ENCODE measurements at regions not wholly inside any gene's neighbourhood (a gene's known extent, or its start where the extent isn't known, plus 50 kb on each side); places are given as distances from the start of the nearest gene placed in this dataset.

DNA sequence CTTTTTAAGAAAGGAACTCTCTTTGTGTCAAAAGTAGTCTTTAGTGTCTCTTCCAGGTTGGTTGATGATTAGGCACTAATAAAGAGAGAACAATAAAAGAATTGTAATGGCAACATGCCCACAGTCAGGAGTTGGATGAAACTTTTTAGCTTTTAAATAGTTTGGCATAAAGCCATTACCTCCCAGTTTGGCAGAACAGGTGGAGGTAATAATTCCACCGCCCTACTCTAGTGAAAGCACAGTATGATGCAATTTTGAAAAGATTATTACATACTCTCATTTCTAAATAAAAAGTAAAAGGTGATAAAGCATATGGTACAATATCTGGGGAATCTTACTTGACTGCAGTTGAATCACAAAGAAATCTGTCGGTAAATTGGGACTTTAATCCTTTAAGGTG is 497.6 kb downstream of the SUCLA2 start:
- H3K36me3 ChIP-seq (ENCODE audit: insufficient read depth, insufficient read length, low read length): no peaks in the 10 kb centered on the region
- no peak overlapping the region for H3K4me3 ChIP-seq (ENCODE audit: insufficient read length, low read depth)
- no peaks in the 10 kb centered on the region for H3K4me1 ChIP-seq (ENCODE audit: insufficient read depth, insufficient read length)
- no peak overlapping the region for H3K9ac ChIP-seq (ENCODE audit: insufficient read length, low read depth)
- DNase-seq (ENCODE audit: low read depth, low spot score): no peak
- H3K27me3 ChIP-seq (ENCODE audit: insufficient read depth, insufficient read length): no peaks in the 10 kb centered on the region
- no peaks in the 10 kb centered on the region for H3K9me3 ChIP-seq (ENCODE audit: insufficient read depth, low read length)
- TF ChIP-seq YY1 (IDR thresholded peaks at IDR 0.05; ENCODE audit: insufficient read depth, insufficient read length): no peak
- no peak for TF ChIP-seq SUZ12 (IDR thresholded peaks at IDR 0.05; ENCODE audit: extremely low read depth, insufficient read depth, insufficient read length)
- TF ChIP-seq ZNF274 (IDR thresholded peaks at IDR 0.05; ENCODE audit: low read depth, low read length): no peak

DNA sequence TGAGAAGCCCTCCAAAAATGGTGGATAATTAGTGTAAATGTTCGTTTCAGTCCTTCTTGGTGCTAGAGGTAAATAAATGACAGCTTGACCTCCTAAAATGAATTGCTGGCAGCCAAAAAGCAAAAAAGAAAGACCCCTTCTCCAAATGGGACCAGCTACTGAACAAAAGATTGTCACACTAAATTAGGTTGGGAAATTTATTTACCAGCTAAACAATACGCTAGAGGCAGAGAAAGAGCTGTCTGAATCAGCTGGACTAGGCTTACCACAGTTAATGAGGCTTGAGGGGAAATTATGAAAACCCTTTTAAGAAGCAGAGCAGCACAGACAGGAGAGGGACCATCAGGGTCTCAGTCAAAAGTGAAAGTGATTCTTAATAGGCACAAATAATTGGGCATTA is 498.9 kb downstream of the SUCLA2 start:
- H3K27me3 ChIP-seq (ENCODE audit: insufficient read depth, insufficient read length): no peaks in the 10 kb centered on the region
- H3K36me3 ChIP-seq (ENCODE audit: insufficient read depth, insufficient read length, low read length): no peaks in the 10 kb centered on the region
- TF ChIP-seq SUZ12 (IDR thresholded peaks at IDR 0.05; ENCODE audit: extremely low read depth, insufficient read depth, insufficient read length) (no peak), YY1 (IDR thresholded peaks at IDR 0.05; ENCODE audit: insufficient read depth, insufficient read length) (no peak), ZNF274 (IDR thresholded peaks at IDR 0.05; ENCODE audit: low read depth, low read length) (no peak)
- H3K4me1 ChIP-seq (ENCODE audit: insufficient read depth, insufficient read length): no peaks in the 10 kb centered on the region
- H3K9me3 ChIP-seq (ENCODE audit: insufficient read depth, low read length): no peaks in the 10 kb centered on the region
- no peak overlapping the region for H3K4me3 ChIP-seq (ENCODE audit: insufficient read length, low read depth)
- no peak for DNase-seq (ENCODE audit: low read depth, low spot score)
- no peak overlapping the region for H3K9ac ChIP-seq (ENCODE audit: insufficient read length, low read depth)

DNA sequence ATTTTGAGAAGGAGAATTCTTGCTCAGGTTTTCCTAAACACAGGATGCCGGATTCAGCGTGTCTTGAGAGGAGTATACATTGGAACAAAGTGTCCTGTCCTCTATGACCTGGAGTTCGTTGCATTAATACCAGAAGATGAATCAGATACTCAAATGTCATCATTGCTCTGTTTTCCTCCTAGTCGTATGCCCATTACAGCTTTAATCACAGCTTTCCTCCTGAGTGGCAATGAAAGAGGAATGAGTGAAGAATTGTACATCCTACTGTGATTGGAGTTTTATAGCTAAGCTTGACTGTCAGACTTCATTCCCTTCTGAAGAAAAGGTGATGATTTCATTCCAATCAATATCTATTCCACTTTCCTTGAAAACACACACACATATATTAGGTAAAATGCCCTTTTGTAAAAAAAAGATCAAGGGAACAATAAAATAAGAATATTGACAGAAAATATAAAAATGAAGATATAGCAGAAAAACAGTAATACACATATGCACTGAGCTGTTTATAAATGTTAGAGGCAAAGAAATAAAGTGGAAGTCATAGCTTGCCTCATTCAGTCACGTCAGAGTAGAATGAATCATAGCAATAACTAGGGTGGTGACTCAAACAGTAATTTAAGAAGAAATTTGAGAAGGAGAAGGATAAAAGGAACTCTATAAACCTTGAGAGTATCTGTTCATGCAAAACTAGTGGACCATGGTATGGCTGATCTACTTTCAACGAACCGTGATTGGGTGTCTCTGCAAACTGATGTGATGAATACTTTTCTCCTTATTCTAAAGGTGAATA is 501.5 kb downstream of the SUCLA2 start:
- DNase-seq (ENCODE audit: low read depth, low spot score): no peak
- Histone ChIP-seq H3K27me3 (ENCODE audit: insufficient read depth, insufficient read length) (no peaks in the 10 kb centered on the region), H3K4me3 (ENCODE audit: insufficient read length, low read depth) (no peak overlapping the region), H3K9me3 (ENCODE audit: insufficient read depth, low read length) (no peaks in the 10 kb centered on the region), H3K9ac (ENCODE audit: insufficient read length, low read depth) (no peak overlapping the region), H3K36me3 (ENCODE audit: insufficient read depth, insufficient read length, low read length) (no peaks in the 10 kb centered on the region), H3K4me1 (ENCODE audit: insufficient read depth, insufficient read length) (no peaks in the 10 kb centered on the region)
- TF ChIP-seq ZNF274 (IDR thresholded peaks at IDR 0.05; ENCODE audit: low read depth, low read length) (no peak), SUZ12 (IDR thresholded peaks at IDR 0.05; ENCODE audit: extremely low read depth, insufficient read depth, insufficient read length) (no peak), YY1 (IDR thresholded peaks at IDR 0.05; ENCODE audit: insufficient read depth, insufficient read length) (no peak)

DNA sequence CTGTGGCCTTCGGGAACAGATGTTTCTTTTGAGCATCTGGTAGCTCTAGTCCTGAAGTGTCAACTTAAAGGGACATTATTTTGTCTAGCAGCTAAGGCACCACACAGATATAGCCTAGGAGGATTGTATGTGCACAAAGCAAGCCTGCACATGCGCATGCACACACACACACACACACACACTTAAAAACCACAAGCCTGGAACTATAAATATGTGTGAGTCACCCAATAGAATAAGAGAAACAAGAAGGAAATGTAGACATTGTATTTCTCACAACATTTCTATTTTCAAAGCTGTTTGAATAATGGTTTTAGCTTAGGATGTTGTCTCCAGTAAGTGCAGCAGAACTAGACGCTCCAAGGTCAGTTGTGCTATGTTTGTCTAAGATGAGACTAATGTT is 516.5 kb downstream of the SUCLA2 start:
- H3K9ac ChIP-seq (ENCODE audit: insufficient read length, low read depth): no peak overlapping the region
- no peak overlapping the region for H3K4me3 ChIP-seq (ENCODE audit: insufficient read length, low read depth)
- no peaks in the 10 kb centered on the region for H3K4me1 ChIP-seq (ENCODE audit: insufficient read depth, insufficient read length)
- H3K27me3 ChIP-seq (ENCODE audit: insufficient read depth, insufficient read length): no peaks in the 10 kb centered on the region
- DNase-seq (ENCODE audit: low read depth, low spot score): no peak
- H3K36me3 ChIP-seq (ENCODE audit: insufficient read depth, insufficient read length, low read length): no peaks in the 10 kb centered on the region
- TF ChIP-seq SUZ12 (IDR thresholded peaks at IDR 0.05; ENCODE audit: extremely low read depth, insufficient read depth, insufficient read length): no peak
- TF ChIP-seq ZNF274 (IDR thresholded peaks at IDR 0.05; ENCODE audit: low read depth, low read length): no peak
- no peak for TF ChIP-seq YY1 (IDR thresholded peaks at IDR 0.05; ENCODE audit: insufficient read depth, insufficient read length)
- H3K9me3 ChIP-seq (ENCODE audit: insufficient read depth, low read length): no peaks in the 10 kb centered on the region

DNA sequence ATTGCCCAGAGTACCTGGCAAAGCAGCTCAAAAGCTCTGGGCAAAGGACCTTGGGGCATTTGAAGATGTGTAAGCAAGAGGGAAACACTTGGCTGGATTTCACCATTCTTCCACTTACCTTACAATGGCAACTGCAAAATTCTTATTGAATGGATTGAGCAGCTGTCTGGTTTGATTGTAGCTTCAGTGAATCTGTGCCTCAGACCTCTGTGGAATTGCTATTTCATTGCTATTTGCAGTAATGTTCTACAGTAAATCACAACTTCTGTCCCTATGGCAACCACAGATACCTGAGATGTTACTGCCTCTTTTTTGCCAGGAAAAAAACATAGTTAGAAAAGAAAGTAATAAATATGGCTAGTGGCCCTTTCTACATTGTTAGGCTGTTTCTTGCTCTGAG is 519.5 kb downstream of the SUCLA2 start:
- no peaks in the 10 kb centered on the region for H3K9me3 ChIP-seq (ENCODE audit: insufficient read depth, low read length)
- no peaks in the 10 kb centered on the region for H3K36me3 ChIP-seq (ENCODE audit: insufficient read depth, insufficient read length, low read length)
- TF ChIP-seq SUZ12 (IDR thresholded peaks at IDR 0.05; ENCODE audit: extremely low read depth, insufficient read depth, insufficient read length): no peak
- no peak for TF ChIP-seq ZNF274 (IDR thresholded peaks at IDR 0.05; ENCODE audit: low read depth, low read length)
- no peak for TF ChIP-seq YY1 (IDR thresholded peaks at IDR 0.05; ENCODE audit: insufficient read depth, insufficient read length)
- no peak for DNase-seq (ENCODE audit: low read depth, low spot score)
- no peak overlapping the region for H3K9ac ChIP-seq (ENCODE audit: insufficient read length, low read depth)
- H3K4me3 ChIP-seq (ENCODE audit: insufficient read length, low read depth): no peak overlapping the region
- H3K27me3 ChIP-seq (ENCODE audit: insufficient read depth, insufficient read length): no peaks in the 10 kb centered on the region
- H3K4me1 ChIP-seq (ENCODE audit: insufficient read depth, insufficient read length): no peaks in the 10 kb centered on the region

DNA sequence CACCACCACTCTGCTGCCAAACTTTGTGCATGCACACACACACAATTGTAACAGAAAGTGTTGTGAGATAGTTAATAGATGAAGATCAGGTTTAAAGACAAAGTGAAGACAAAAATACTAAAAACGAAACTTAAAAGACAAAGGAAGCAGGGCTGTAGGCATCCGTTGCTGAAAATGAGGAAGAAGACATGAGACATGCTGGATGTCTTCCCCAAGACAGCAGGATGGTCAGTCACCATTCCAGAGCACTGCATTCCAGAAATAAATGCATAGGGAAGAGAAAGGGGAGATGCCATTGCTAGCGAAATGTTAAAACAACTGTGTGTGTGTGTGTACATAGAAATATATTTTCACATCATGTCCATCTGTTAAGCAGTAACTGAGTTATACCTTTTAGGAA is 520.1 kb downstream of the SUCLA2 start:
- Histone ChIP-seq H3K4me1 (ENCODE audit: insufficient read depth, insufficient read length) (no peaks in the 10 kb centered on the region), H3K9me3 (ENCODE audit: insufficient read depth, low read length) (no peaks in the 10 kb centered on the region), H3K27me3 (ENCODE audit: insufficient read depth, insufficient read length) (no peaks in the 10 kb centered on the region), H3K9ac (ENCODE audit: insufficient read length, low read depth) (no peak overlapping the region), H3K4me3 (ENCODE audit: insufficient read length, low read depth) (no peak overlapping the region), H3K36me3 (ENCODE audit: insufficient read depth, insufficient read length, low read length) (no peaks in the 10 kb centered on the region)
- TF ChIP-seq YY1 (IDR thresholded peaks at IDR 0.05; ENCODE audit: insufficient read depth, insufficient read length) (no peak), ZNF274 (IDR thresholded peaks at IDR 0.05; ENCODE audit: low read depth, low read length) (no peak), SUZ12 (IDR thresholded peaks at IDR 0.05; ENCODE audit: extremely low read depth, insufficient read depth, insufficient read length) (no peak)
- no peak for DNase-seq (ENCODE audit: low read depth, low spot score)

DNA sequence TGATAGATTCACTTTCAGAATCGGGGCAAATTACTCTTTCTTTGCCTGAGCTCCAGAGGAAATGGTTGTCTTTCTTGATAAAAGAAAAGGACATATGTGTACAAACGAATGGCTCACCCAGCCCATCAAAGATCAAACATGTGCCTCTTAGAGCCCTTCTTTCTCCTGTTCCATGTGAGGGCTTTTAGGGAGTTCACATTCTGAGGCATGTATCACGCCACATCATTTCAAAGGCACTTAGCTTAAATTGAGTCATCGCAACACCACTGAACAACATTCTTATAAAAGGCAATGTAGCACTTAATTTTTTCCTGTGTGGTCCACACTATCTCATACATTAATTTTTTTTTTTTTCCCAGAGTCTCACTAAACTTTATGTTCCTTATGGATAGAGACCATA is 521.0 kb downstream of the SUCLA2 start:
- no peak overlapping the region for H3K4me3 ChIP-seq (ENCODE audit: insufficient read length, low read depth)
- H3K9ac ChIP-seq (ENCODE audit: insufficient read length, low read depth): no peak overlapping the region
- no peak for TF ChIP-seq ZNF274 (IDR thresholded peaks at IDR 0.05; ENCODE audit: low read depth, low read length)
- no peak for TF ChIP-seq SUZ12 (IDR thresholded peaks at IDR 0.05; ENCODE audit: extremely low read depth, insufficient read depth, insufficient read length)
- no peak for TF ChIP-seq YY1 (IDR thresholded peaks at IDR 0.05; ENCODE audit: insufficient read depth, insufficient read length)
- no peaks in the 10 kb centered on the region for H3K36me3 ChIP-seq (ENCODE audit: insufficient read depth, insufficient read length, low read length)
- no peaks in the 10 kb centered on the region for H3K9me3 ChIP-seq (ENCODE audit: insufficient read depth, low read length)
- no peaks in the 10 kb centered on the region for H3K27me3 ChIP-seq (ENCODE audit: insufficient read depth, insufficient read length)
- H3K4me1 ChIP-seq (ENCODE audit: insufficient read depth, insufficient read length): no peaks in the 10 kb centered on the region
- DNase-seq (ENCODE audit: low read depth, low spot score): no peak
